GM18868 (cell line): ENCODE measurements at regions not wholly inside any gene's neighbourhood (a gene's known extent, or its start where the extent isn't known, plus 50 kb on each side); places are given as distances from the start of the nearest gene placed in this dataset.

Source experiments
- ATAC-seq: cut with Tn5 transposase; IDR thresholded peaks from one replicate; pipeline ENCODE4 v1.9.1; 2021; ENCODE audit warnings: mild to moderate bottlenecking, moderate library complexity; ENCODE audit not compliant: unreplicated experiment

DNA sequence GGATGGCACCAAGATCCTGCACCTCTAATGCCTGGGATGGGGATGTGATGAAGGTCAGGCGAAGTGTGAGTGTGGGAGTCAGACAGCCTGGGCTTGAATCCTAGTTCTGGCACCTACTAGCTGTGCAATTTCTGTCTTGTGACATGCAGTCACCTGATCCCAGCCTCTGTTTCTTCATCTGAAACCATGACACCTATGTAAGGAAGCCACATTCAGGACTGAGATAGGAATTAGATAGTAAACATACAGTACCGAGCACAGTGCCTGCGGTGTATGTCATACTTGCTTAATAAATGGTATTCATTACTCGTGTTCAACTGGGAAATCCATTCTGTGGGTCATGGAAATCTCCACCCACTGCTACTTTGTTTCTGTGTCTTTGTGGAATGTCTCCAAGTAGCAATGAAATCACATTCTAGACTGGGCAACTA is 140.6 kb upstream of the STC2 start:
- ATAC-seq, result no peak

DNA sequence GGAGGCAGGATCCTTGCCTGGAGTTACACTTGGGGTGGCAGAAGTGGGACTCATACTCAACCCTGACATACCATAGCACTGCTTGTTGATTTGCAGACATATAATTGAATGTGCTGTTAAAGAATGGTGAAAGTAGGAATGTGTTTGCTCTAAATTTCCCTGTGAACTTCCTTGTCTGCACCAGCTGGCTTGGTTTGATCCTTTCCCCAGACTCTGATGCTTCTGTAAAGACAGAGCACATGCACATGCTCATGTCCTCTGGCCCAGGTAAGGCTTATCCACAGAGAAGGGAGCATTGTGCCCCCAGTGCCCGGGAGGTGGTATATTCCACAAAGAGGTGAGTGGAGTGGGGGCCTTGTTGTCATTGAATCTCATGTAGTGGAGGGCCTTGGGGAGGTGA is 138.0 kb upstream of the STC2 start:
- no peak for ATAC-seq

- ATAC-seq, result no peak
Measured at GRCh38 chr5:173464813-173465212, 136.6 kb upstream of the STC2 start.

- ATAC-seq, result no peak
Measured at GRCh38 chr5:173463207-173463606, 135.0 kb upstream of the STC2 start.

- no peak for ATAC-seq
Measured at GRCh38 chr5:173458828-173459609, 130.8 kb upstream of the STC2 start.

- no peak for ATAC-seq
Measured at GRCh38 chr5:173457482-173457881, 129.3 kb upstream of the STC2 start.

- no peak for ATAC-seq
Measured at GRCh38 chr5:173456751-173457171, 128.5 kb upstream of the STC2 start.

DNA sequence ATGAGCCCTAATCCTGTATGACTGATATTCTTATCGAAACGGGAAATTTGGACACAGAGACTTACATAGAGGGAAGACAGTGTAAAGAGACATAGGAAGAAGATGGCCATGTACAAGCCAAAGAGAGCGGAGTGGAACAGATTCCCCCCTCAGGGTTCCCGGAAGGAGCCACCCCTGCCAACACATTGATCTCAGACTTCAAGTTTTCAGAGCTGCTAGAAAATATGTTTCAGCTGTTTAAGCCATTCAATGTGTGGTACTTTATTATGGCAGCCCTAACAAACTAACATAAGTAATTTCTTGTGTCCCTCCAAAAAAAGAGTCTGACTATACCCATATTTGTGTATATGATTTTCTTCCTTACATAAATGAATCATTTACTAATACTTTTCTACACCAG is 128.0 kb upstream of the STC2 start:
- no peak for ATAC-seq

- no peak for ATAC-seq
Measured at GRCh38 chr5:173455599-173455957, 127.4 kb upstream of the STC2 start.

GRCh38 chr5:173454736-173455598 is 126.8 kb upstream of the STC2 start:
- ATAC-seq, result no peak

GRCh38 chr5:173454361-173454735 is 126.1 kb upstream of the STC2 start:
- ATAC-seq, result no peak

GRCh38 chr5:173453167-173453566 is 125.0 kb upstream of the STC2 start:
- no peak for ATAC-seq

GRCh38 chr5:173452119-173452905 is 124.1 kb upstream of the STC2 start:
- no peak for ATAC-seq

DNA sequence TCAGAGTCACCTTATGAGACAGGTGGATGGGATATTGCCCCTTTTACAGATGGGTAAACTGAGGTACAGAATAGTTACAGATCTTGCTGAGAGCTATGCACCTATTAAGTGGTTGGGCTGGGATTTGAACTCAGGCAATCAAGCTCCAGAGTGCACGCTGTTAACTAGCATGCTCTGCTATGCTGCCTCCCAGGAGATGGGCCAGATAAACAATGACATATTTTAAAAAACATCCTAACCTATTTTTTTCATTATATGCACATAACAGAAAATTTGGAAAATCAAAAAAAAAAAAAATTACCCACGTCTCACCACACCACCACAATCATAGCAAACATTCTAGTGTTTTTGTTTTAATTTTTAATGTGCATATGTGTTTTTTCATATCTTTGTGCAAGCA is 123.4 kb upstream of the STC2 start:
- ATAC-seq, result no peak

- no peak for ATAC-seq
Measured at GRCh38 chr5:173451031-173451430, 122.8 kb upstream of the STC2 start.

DNA sequence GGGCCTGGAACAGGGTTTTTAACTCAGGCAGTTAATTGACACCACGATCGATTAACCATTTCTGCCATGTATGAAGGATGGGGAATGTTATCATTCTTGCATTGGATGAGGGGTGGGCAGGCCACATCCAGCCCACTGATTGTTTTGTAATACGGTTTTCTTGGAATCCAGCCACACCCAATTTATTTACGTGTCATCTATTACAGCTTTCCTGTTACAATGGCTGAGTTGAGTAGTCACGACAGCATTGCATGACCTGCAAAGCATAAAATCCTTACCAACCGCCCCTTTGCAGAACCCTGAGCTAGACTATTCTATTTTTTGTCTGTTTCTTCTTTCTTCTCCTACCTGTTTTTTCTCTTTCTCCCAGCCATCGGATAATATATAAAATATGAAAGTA is 122.0 kb upstream of the STC2 start:
- ATAC-seq, result no peak

DNA sequence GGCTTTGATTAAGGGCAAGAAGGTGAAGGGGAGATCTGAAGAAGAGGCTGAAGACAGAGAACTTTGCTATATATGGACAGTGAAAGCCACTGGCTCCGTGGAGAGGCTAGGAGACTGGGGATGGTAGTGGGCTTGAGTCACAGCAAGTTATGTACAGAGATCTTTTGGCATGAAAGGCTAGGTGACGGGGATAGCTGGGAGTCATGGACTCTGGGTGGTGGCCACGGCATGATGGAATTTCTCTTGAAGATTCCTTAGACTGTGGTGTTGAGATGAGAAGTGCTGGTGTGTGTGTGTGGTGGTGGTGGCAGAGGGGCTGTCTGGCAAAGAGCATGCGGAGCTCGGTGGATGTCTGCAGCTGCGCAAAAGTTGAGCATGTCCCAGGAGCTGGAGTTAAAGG is 120.6 kb upstream of the STC2 start:
- ATAC-seq, result no peak

- ATAC-seq, result no peak
Measured at GRCh38 chr5:173443971-173444370, 115.8 kb upstream of the STC2 start.

GRCh38 chr5:173441053-173441628 is 112.9 kb upstream of the STC2 start:
- ATAC-seq, result no peak

DNA sequence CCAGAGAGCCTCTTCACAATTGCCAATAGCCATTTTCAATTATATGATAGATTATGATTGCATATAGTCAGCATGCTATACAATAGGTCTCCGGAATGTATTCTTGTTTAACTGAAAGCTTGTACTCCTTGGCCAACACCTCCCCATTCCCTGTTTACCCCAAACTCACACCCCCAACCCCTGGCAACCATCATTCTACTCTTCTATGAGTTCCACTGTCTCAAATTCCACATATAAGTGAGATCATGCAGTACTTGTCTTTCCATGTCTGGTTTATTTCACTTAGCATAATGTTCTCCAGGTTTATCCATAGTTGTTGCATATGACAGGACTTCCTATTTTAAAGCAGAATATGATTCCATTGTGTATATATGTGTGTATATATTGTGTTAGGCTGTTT is 110.7 kb upstream of the STC2 start:
- ATAC-seq, result no peak

GRCh38 chr5:173435447-173435846 is 107.2 kb upstream of the STC2 start:
- no peak for ATAC-seq
